Fibroblast of lung (primary cell): ENCODE measurements at regions not wholly inside any gene's neighbourhood (a gene's known extent, or its start where the extent isn't known, plus 50 kb on each side); places are given as distances from the start of the nearest gene placed in this dataset.

ENCODE experiments used
- DNase-seq, 2 donors: peaks; one replicate each; pipeline versions ENCODE4 v3.0.0 to v3.0.0-alpha.2; 2010; ENCODE audit warnings: low read depth in 2 of 2
- H2AFZ ChIP-seq: 2 replicates; pipeline ENCODE4 v1.5.1; 2012; ENCODE audit warnings: low read length, control low read depth, inconsistent platforms
- H3K27ac ChIP-seq: 2 replicates; pipeline ENCODE4 v1.5.1; 2011; ENCODE audit warnings: low read length, control low read depth; ENCODE audit not compliant: insufficient read depth
- H3K27me3 ChIP-seq: 2 replicates; pipeline ENCODE4 v1.5.1; 2011; ENCODE audit warnings: mild to moderate bottlenecking, low read length; ENCODE audit not compliant: control insufficient read depth, insufficient read depth
- H3K36me3 ChIP-seq: 2 replicates; pipeline ENCODE4 v1.5.1; 2011; ENCODE audit warnings: low read length; ENCODE audit not compliant: control insufficient read depth, insufficient read depth
- H3K4me1 ChIP-seq: 2 replicates; pipeline ENCODE4 v1.5.1; 2011; ENCODE audit warnings: low read length; ENCODE audit not compliant: control insufficient read depth, insufficient read depth; ENCODE audit errors: extremely low read depth
- H3K4me2 ChIP-seq: 2 replicates; pipeline ENCODE4 v1.5.1; 2011; ENCODE audit warnings: low read length, control low read depth; ENCODE audit not compliant: insufficient read depth; ENCODE audit errors: extremely low read depth
- H3K4me3 ChIP-seq, 4 experiments: fragments of 200-600 bp in 1 of 4; sonication (generic) in 1 of 4; replicated peaks in 1 of 4; 2 replicates each; pipeline ENCODE4 v1.5.1; 2011 to 2016; ENCODE audit warnings: low read length in 4 of 4, low read depth in 3 of 4, mild to moderate bottlenecking in 3 of 4, control low read depth in 2 of 4, inconsistent platforms in 1 of 4, mixed read lengths in 1 of 4; ENCODE audit not compliant: insufficient read depth in 1 of 4; ENCODE audit errors: control extremely low read depth in 1 of 4
- H3K79me2 ChIP-seq: 2 replicates; pipeline ENCODE4 v1.5.1; 2012; ENCODE audit warnings: mild to moderate bottlenecking, low read length, inconsistent platforms; ENCODE audit not compliant: control insufficient read depth, insufficient read depth
- H3K9ac ChIP-seq: 2 replicates; pipeline ENCODE4 v1.5.1; 2011; ENCODE audit warnings: mild to moderate bottlenecking, low read length, control low read depth; ENCODE audit not compliant: insufficient read depth
- H3K9me3 ChIP-seq: 2 replicates; pipeline ENCODE4 v1.5.1; 2012; ENCODE audit warnings: low read depth, low read length; ENCODE audit not compliant: control insufficient read depth, insufficient read depth
- H4K20me1 ChIP-seq: 2 replicates; pipeline ENCODE4 v1.5.1; 2011; ENCODE audit warnings: low read length; ENCODE audit not compliant: control insufficient read depth, insufficient read depth; ENCODE audit errors: extremely low read depth
- EZH2 ChIP-seq: IDR thresholded peaks from 2 replicates; pipeline ENCODE4 v1.5.1; 2012; ENCODE audit warnings: low read length, control low read depth, mild to moderate bottlenecking; ENCODE audit errors: missing control alignments
- TF ChIP-seq, protein P1 (sequence below), 2 donors: IDR thresholded peaks in 1 of 2; conservative IDR thresholded peaks in 1 of 2; 1 replicate in 1 of 2; 2 replicates in 1 of 2; pipeline ENCODE4 v1.5.1; 2011 to 2012; ENCODE audit warnings: low read length in 2 of 2, control low read depth in 1 of 2, inconsistent platforms in 1 of 2, low read depth in 1 of 2, mild to moderate bottlenecking in 1 of 2

DNA sequence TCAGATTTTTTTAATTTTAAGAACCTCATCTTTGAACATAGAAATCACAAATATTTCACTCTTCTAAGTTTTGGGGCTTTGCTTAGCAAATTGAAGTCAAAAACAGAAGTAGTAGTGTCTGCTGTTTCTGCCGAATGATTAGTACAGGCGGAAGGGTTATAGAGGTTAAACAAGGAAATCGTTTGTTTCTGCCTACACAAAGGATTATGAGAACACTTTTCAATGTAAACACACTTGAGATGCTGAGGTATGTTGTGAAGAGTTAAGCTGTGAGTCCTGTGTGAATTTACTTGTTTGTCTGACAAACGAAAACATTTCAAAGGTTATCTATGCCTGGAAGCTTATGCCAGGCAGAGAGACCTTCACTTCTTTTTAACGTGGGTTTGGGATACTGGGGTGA, 224.8 kb downstream of the CETN3 start:
- no peak overlapping the region for H3K27ac ChIP-seq
- no peak overlapping the region for H3K4me3 ChIP-seq
- H3K9ac ChIP-seq: no peak overlapping the region
- no peaks in the 10 kb centered on the region for H3K79me2 ChIP-seq
- H3K4me1 ChIP-seq: no peaks in the 10 kb centered on the region
- no peaks in the 10 kb centered on the region for H3K9me3 ChIP-seq
- H2AFZ ChIP-seq: no peak overlapping the region
- H3K36me3 ChIP-seq: no peaks in the 10 kb centered on the region
- no peaks in the 10 kb centered on the region for H3K27me3 ChIP-seq
- no peaks in the 10 kb centered on the region for H4K20me1 ChIP-seq
- H3K4me2 ChIP-seq: no peak overlapping the region
- no peak for DNase-seq
- TF ChIP-seq, protein P1, sequence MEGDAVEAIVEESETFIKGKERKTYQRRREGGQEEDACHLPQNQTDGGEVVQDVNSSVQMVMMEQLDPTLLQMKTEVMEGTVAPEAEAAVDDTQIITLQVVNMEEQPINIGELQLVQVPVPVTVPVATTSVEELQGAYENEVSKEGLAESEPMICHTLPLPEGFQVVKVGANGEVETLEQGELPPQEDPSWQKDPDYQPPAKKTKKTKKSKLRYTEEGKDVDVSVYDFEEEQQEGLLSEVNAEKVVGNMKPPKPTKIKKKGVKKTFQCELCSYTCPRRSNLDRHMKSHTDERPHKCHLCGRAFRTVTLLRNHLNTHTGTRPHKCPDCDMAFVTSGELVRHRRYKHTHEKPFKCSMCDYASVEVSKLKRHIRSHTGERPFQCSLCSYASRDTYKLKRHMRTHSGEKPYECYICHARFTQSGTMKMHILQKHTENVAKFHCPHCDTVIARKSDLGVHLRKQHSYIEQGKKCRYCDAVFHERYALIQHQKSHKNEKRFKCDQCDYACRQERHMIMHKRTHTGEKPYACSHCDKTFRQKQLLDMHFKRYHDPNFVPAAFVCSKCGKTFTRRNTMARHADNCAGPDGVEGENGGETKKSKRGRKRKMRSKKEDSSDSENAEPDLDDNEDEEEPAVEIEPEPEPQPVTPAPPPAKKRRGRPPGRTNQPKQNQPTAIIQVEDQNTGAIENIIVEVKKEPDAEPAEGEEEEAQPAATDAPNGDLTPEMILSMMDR (conservative IDR thresholded peaks at IDR 0.05 in 1 of 2, IDR thresholded peaks at IDR 0.05 in 1 of 2; ENCODE audit: low read depth in 1 of 2, low read length in 2 of 2): no peak
- no peak for TF ChIP-seq EZH2

DNA sequence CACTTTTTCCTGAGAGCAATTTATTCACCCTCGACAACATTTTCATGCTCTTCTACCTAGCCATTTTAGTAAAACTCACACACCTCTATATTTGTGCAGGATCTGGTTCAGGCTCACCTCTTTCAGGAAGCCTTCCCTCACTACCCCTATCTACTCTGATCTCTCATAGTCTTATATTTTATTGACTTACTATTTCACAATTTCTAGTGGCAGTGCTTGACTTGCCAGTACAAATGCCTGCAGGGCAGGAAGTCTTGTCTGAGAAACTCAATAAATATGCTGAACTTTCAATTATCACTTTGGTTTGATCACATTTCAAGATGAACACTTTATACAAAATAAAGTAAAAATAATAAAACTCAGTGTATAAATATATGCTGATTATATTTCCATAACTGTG, 226.8 kb downstream of the CETN3 start:
- H2AFZ ChIP-seq: no peak overlapping the region
- TF ChIP-seq, protein P1 (conservative IDR thresholded peaks at IDR 0.05 in 1 of 2, IDR thresholded peaks at IDR 0.05 in 1 of 2; ENCODE audit: low read depth in 1 of 2, low read length in 2 of 2): no peak
- TF ChIP-seq EZH2: no peak
- H3K27me3 ChIP-seq: no peaks in the 10 kb centered on the region
- no peaks in the 10 kb centered on the region for H3K36me3 ChIP-seq
- H3K27ac ChIP-seq: no peak overlapping the region
- H3K9ac ChIP-seq: no peak overlapping the region
- H3K4me3 ChIP-seq: no peak overlapping the region
- no peak overlapping the region for H3K4me2 ChIP-seq
- H4K20me1 ChIP-seq: no peaks in the 10 kb centered on the region
- H3K9me3 ChIP-seq: no peaks in the 10 kb centered on the region
- H3K79me2 ChIP-seq: no peaks in the 10 kb centered on the region
- DNase-seq: no peak
- H3K4me1 ChIP-seq: no peaks in the 10 kb centered on the region

DNA sequence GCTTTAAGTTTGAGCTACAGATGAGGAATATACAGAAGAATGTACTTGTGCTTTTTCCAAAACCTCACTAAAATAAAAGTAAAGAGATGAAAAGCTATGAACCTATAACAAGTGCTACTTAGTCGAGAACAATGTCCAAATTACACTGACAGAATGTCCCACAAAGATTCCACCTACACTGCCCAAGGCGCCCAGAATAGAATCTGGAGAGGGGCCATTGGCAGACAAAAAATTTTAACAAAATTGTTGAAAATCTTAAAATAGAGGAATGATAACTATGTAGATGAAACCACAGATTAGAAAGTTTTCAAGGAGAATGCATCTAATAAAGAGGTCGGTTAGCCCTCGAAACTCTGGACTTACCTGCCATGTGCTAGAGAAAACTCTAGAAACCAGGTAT, 235.3 kb downstream of the CETN3 start:
- Histone ChIP-seq H3K9me3 (no peaks in the 10 kb centered on the region), H3K4me3 (no peak overlapping the region), H3K27ac (no peak overlapping the region), H3K27me3 (no peaks in the 10 kb centered on the region), H3K36me3 (no peaks in the 10 kb centered on the region), H3K79me2 (no peaks in the 10 kb centered on the region), H3K9ac (no peak overlapping the region), H3K4me2 (no peak overlapping the region), H4K20me1 (no peaks in the 10 kb centered on the region), H2AFZ (no peak overlapping the region), H3K4me1 (no peaks in the 10 kb centered on the region)
- TF ChIP-seq, protein P1 (conservative IDR thresholded peaks at IDR 0.05 in 1 of 2, IDR thresholded peaks at IDR 0.05 in 1 of 2; ENCODE audit: low read depth in 1 of 2, low read length in 2 of 2): no peak
- no peak for TF ChIP-seq EZH2
- peak in 1 of 2 donors; percentile 70 for DNase-seq
